H9 (cell line): ENCODE measurements at regions not wholly inside any gene's neighbourhood (a gene's known extent, or its start where the extent isn't known, plus 50 kb on each side); places are given as distances from the start of the nearest gene placed in this dataset.

Experiments
- DNase-seq: peaks from one replicate; pipeline ENCODE4 v3.0.0-alpha.2; 2017
- H2AFZ ChIP-seq: one replicate; pipeline ENCODE4 v1.6.1; 2013; ENCODE audit warnings: mild to moderate bottlenecking, low read length, control low read depth, moderate library complexity
- H2AK5ac ChIP-seq: 2 replicates; pipeline ENCODE4 v1.6.1; 2013; ENCODE audit warnings: low read length, control low read depth, mixed read lengths; ENCODE audit not compliant: insufficient read length
- H2BK120ac ChIP-seq: one replicate; pipeline ENCODE4 v1.6.1; 2013; ENCODE audit warnings: low read depth, mild to moderate bottlenecking, low read length, control low read depth, inconsistent platforms; ENCODE audit not compliant: poor library complexity, severe bottlenecking
- H2BK12ac ChIP-seq: 2 replicates; pipeline ENCODE4 v1.6.1; 2013; ENCODE audit warnings: low read length, control low read depth, mixed read lengths, low read depth; ENCODE audit not compliant: insufficient read length
- H2BK15ac ChIP-seq: 2 replicates; pipeline ENCODE4 v1.6.1; 2013; ENCODE audit warnings: low read depth, low read length, control low read depth
- H2BK20ac ChIP-seq: one replicate; pipeline ENCODE4 v1.6.1; 2013; ENCODE audit warnings: low read depth, mild to moderate bottlenecking, low read length, control low read depth, inconsistent platforms; ENCODE audit not compliant: poor library complexity, severe bottlenecking
- H2BK5ac ChIP-seq: 2 replicates; pipeline ENCODE4 v1.6.1; 2013; ENCODE audit warnings: low read length, control low read depth, mixed read lengths; ENCODE audit not compliant: insufficient read length
- H3K14ac ChIP-seq: 2 replicates; pipeline ENCODE4 v1.6.1; 2013; ENCODE audit warnings: low read length, control low read depth; ENCODE audit not compliant: insufficient read depth
- H3K18ac ChIP-seq: 2 replicates; pipeline ENCODE4 v1.6.1; 2013; ENCODE audit warnings: low read depth, mild to moderate bottlenecking, mixed read lengths, low read length, control low read depth; ENCODE audit not compliant: insufficient read length
- H3K23ac ChIP-seq: 2 replicates; pipeline ENCODE4 v1.6.1; 2013; ENCODE audit warnings: low read length, control low read depth, mixed read lengths, low read depth; ENCODE audit not compliant: insufficient read length
- H3K23me2 ChIP-seq: 2 replicates; pipeline ENCODE4 v1.6.1; 2013; ENCODE audit warnings: low read depth, mild to moderate bottlenecking, mixed read lengths, low read length, control low read depth; ENCODE audit not compliant: insufficient read length, poor library complexity, severe bottlenecking
- H3K27ac ChIP-seq: 2 replicates; pipeline ENCODE4 v1.5.1; 2013; ENCODE audit warnings: low read length, control low read depth, mixed read lengths, low read depth; ENCODE audit not compliant: insufficient read length
- H3K27me3 ChIP-seq: 2 replicates; pipeline ENCODE4 v1.6.1; 2013; ENCODE audit warnings: low read length, control low read depth, inconsistent platforms; ENCODE audit not compliant: insufficient read depth
- H3K4ac ChIP-seq: 2 replicates; pipeline ENCODE4 v1.6.1; 2013; ENCODE audit warnings: low read depth, mild to moderate bottlenecking, control low read depth, inconsistent platforms, low read length, moderate library complexity
- H3K4me1 ChIP-seq: 2 replicates; pipeline ENCODE4 v1.6.1; 2013; ENCODE audit warnings: low read length, control low read depth, inconsistent platforms; ENCODE audit not compliant: insufficient read depth
- H3K4me2 ChIP-seq: 2 replicates; pipeline ENCODE4 v1.6.1; 2013; ENCODE audit warnings: low read length, control low read depth, mixed read lengths; ENCODE audit not compliant: insufficient read length, insufficient read depth
- H3K56ac ChIP-seq: 2 replicates; pipeline ENCODE4 v1.6.1; 2013; ENCODE audit warnings: low read depth, mild to moderate bottlenecking, mixed read lengths, low read length, control low read depth; ENCODE audit not compliant: insufficient read length
- H3K79me1 ChIP-seq: 2 replicates; pipeline ENCODE4 v1.6.1; 2013; ENCODE audit warnings: low read depth, mild to moderate bottlenecking, moderate library complexity, low read length, control low read depth, inconsistent platforms; ENCODE audit not compliant: insufficient read depth, poor library complexity, severe bottlenecking
- H3K79me2 ChIP-seq: 2 replicates; pipeline ENCODE4 v1.6.1; 2013; ENCODE audit warnings: low read length, control low read depth, inconsistent platforms; ENCODE audit not compliant: insufficient read depth
- H3K9ac ChIP-seq: 2 replicates; pipeline ENCODE4 v1.6.1; 2013; ENCODE audit warnings: low read length, control low read depth, mixed read lengths; ENCODE audit not compliant: insufficient read length; ENCODE audit errors: extremely low read depth
- H3K9me3 ChIP-seq: one replicate; pipeline ENCODE4 v1.6.1; 2013; ENCODE audit warnings: low read depth, low read length, inconsistent platforms; ENCODE audit not compliant: control insufficient read depth
- H3T11ph ChIP-seq: one replicate; pipeline ENCODE4 v1.6.1; 2013; ENCODE audit warnings: mild to moderate bottlenecking, low read length, control low read depth, inconsistent platforms
- H4K20me1 ChIP-seq: one replicate; pipeline ENCODE4 v1.6.1; 2013; ENCODE audit not compliant: control insufficient read depth, insufficient read length, insufficient read depth
- H4K5ac ChIP-seq: 2 replicates; pipeline ENCODE4 v1.6.1; 2013; ENCODE audit warnings: low read depth, mild to moderate bottlenecking, mixed read lengths, low read length, control low read depth; ENCODE audit not compliant: insufficient read length
- H4K8ac ChIP-seq: replicated peaks from 2 replicates; pipeline ENCODE4 v1.6.1; 2013; ENCODE audit warnings: low read length, control low read depth, mixed read lengths, low read depth; ENCODE audit not compliant: insufficient read length
- H4K91ac ChIP-seq: 2 replicates; pipeline ENCODE4 v1.6.1; 2013; ENCODE audit warnings: low read depth, mild to moderate bottlenecking, moderate library complexity, mixed read lengths, low read length, control low read depth; ENCODE audit not compliant: insufficient read length
- H3K27ac Mint-ChIP-seq, 3 experiments: 2 replicates in 2 of 3; 3 replicates in 1 of 3; pipeline ENCODE4 v1.8.0; 2020 to 2021; ENCODE audit warnings: mixed read lengths in 3 of 3, mild to moderate bottlenecking in 1 of 3, moderate library complexity in 1 of 3
- H3K27me3 Mint-ChIP-seq: 2 replicates; pipeline ENCODE4 v1.8.0; 2021; ENCODE audit warnings: low read depth, mild to moderate bottlenecking, moderate library complexity, mixed read lengths
- H3K36me3 Mint-ChIP-seq, 3 experiments: 2 replicates in 2 of 3; 3 replicates in 1 of 3; pipeline ENCODE4 v1.8.0; 2020 to 2021; ENCODE audit warnings: low read depth in 3 of 3, mixed read lengths in 3 of 3; ENCODE audit not compliant: insufficient read depth in 1 of 3
- H3K4me1 Mint-ChIP-seq, 2 experiments: 2 replicates each; pipeline ENCODE4 v1.8.0; 2020; ENCODE audit warnings: mixed read lengths in 2 of 2
- H3K4me3 Mint-ChIP-seq, 2 experiments: 2 replicates in 1 of 2; 3 replicates in 1 of 2; pipeline ENCODE4 v1.8.0; 2020 to 2021; ENCODE audit warnings: mild to moderate bottlenecking in 2 of 2, mixed read lengths in 2 of 2, moderate library complexity in 1 of 2
- H3K9me3 Mint-ChIP-seq, 2 experiments: 2 replicates in 1 of 2; 3 replicates in 1 of 2; pipeline ENCODE4 v1.8.0; 2020; ENCODE audit warnings: mild to moderate bottlenecking in 2 of 2, mixed read lengths in 2 of 2, moderate library complexity in 1 of 2
- WGBS: extraction: QIAGEN DNeasy Blood & Tissue Kit; methylation state at CpG from one replicate; pipeline ENCODE4 v1.1.7; 2013; ENCODE audit warnings: missing lambda C conversion rate, low lambda C conversion rate, mixed read lengths; ENCODE audit not compliant: insufficient read length; ENCODE audit errors: extremely low coverage; 5-methylcytosine and 5-hydroxymethylcytosine counted together
- TF ChIP-seq, protein P1 (sequence below): fragments of 200-600 bp; sonication (generic); conservative IDR thresholded peaks from 3 replicates; pipeline ENCODE4 v1.8.0; 2021; ENCODE audit warnings: antibody characterized with exemption, mild to moderate bottlenecking

DNA sequence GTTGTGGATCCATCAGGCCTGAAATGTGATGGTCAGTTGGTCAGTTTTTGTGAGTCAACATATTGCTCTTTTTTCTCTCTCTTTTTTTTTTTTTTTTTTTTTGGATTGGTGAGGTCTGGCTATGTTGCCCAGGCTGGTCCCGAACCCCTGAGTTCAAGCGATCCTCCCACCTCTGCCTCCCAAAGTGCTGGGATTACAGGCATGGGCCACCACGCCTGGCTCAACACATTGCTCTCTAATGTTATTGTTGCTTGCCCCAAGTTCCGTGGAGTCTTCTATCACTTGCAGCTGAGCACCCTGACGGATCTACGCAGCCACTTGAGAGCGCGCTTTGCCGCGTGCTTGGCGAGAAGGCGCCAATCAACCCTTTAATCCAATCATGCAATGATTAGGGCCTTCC lies 69.5 kb upstream of the DIO3 start:
- H2BK12ac ChIP-seq, result no peak overlapping the region
- H3K79me1 ChIP-seq, result no peaks in the 10 kb centered on the region
- DNase-seq, result no peak
- no peak overlapping the region for H3K56ac ChIP-seq
- Mint-ChIP-seq H3K27ac (no peak overlapping the region), H3K9me3 (peaks cover 17 to 19% of the 10 kb centered on the region in 2 experiments), H3K27me3 (peaks cover 12% of the 10 kb centered on the region), H3K4me1 (peaks cover 11 to 17% of the 10 kb centered on the region in 2 experiments), H3K36me3 (peaks cover 0 to 15% (median 0%) of the 10 kb centered on the region in 3 experiments; a peak in 3 of 7 replicates), H3K4me3 (no peak overlapping the region)
- H3K27ac ChIP-seq, result no peak overlapping the region
- no peak overlapping the region for H3K4me2 ChIP-seq
- H2BK15ac ChIP-seq, result no peak overlapping the region
- no peaks in the 10 kb centered on the region for H3K4me1 ChIP-seq
- no peak overlapping the region for H3K23ac ChIP-seq
- H3K9ac ChIP-seq, result no peak overlapping the region
- no peak overlapping the region for H3K4ac ChIP-seq
- H3K14ac ChIP-seq, result no peak overlapping the region
- no peak overlapping the region for H3T11ph ChIP-seq
- no peak overlapping the region for H2AFZ ChIP-seq
- no peak overlapping the region for H4K5ac ChIP-seq
- no peak overlapping the region for H2BK5ac ChIP-seq
- no CpG with 5 or more reads among the region's 12 CpGs for WGBS
- no peaks in the 10 kb centered on the region for H4K20me1 ChIP-seq
- H3K18ac ChIP-seq, result no peak overlapping the region
- H3K27me3 ChIP-seq, result no peaks in the 10 kb centered on the region
- no peak overlapping the region for H2AK5ac ChIP-seq
- TF ChIP-seq, protein P1, sequence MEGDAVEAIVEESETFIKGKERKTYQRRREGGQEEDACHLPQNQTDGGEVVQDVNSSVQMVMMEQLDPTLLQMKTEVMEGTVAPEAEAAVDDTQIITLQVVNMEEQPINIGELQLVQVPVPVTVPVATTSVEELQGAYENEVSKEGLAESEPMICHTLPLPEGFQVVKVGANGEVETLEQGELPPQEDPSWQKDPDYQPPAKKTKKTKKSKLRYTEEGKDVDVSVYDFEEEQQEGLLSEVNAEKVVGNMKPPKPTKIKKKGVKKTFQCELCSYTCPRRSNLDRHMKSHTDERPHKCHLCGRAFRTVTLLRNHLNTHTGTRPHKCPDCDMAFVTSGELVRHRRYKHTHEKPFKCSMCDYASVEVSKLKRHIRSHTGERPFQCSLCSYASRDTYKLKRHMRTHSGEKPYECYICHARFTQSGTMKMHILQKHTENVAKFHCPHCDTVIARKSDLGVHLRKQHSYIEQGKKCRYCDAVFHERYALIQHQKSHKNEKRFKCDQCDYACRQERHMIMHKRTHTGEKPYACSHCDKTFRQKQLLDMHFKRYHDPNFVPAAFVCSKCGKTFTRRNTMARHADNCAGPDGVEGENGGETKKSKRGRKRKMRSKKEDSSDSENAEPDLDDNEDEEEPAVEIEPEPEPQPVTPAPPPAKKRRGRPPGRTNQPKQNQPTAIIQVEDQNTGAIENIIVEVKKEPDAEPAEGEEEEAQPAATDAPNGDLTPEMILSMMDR, result no peak
- H3K79me2 ChIP-seq, result no peaks in the 10 kb centered on the region
- H2BK120ac ChIP-seq, result no peak overlapping the region
- H4K91ac ChIP-seq, result no peak overlapping the region
- no peaks in the 10 kb centered on the region for H3K9me3 ChIP-seq
- H4K8ac ChIP-seq, result no peak overlapping the region
- H2BK20ac ChIP-seq, result no peak overlapping the region
- no peaks in the 10 kb centered on the region for H3K23me2 ChIP-seq
